HEK293T (cell line): ENCODE measurements at regions not wholly inside any gene's neighbourhood (a gene's known extent, or its start where the extent isn't known, plus 50 kb on each side); places are given as distances from the start of the nearest gene placed in this dataset.

Experiments
- ARNT ChIP-seq: fragments of 450-650 bp; IDR thresholded peaks from 2 replicates; pipeline ENCODE4 v1.6.1; 2017; ENCODE audit warnings: mild to moderate bottlenecking
- BHLHE40 ChIP-seq: fragments of 450-650 bp; IDR thresholded peaks from 2 replicates; pipeline ENCODE4 v1.6.1; 2016; ENCODE audit warnings: mild to moderate bottlenecking, moderate library complexity, borderline replicate concordance
- ELF4 ChIP-seq: fragments of 450-650 bp; IDR thresholded peaks from 2 replicates; pipeline ENCODE4 v1.6.1; 2017; ENCODE audit warnings: antibody characterized with exemption
- FOXA1 ChIP-seq: fragments of 450-650 bp; IDR thresholded peaks from 2 replicates; pipeline ENCODE4 v1.6.1; 2016; ENCODE audit warnings: mild to moderate bottlenecking
- FOXK2 ChIP-seq: fragments of 450-650 bp; IDR thresholded peaks from 2 replicates; pipeline ENCODE4 v1.6.1; 2016; ENCODE audit warnings: mild to moderate bottlenecking
- FOXM1 ChIP-seq: fragments of 450-650 bp; IDR thresholded peaks from 2 replicates; pipeline ENCODE4 v1.6.1; 2017; ENCODE audit warnings: mild to moderate bottlenecking, borderline replicate concordance
- HDGF ChIP-seq: fragments of 450-650 bp; IDR thresholded peaks from 2 replicates; pipeline ENCODE4 v1.6.1; 2017; ENCODE audit warnings: antibody characterized with exemption, borderline replicate concordance
- LEF1 ChIP-seq: fragments of 450-650 bp; IDR thresholded peaks from 2 replicates; pipeline ENCODE4 v1.6.1; 2017; ENCODE audit warnings: mild to moderate bottlenecking, borderline replicate concordance
- NFRKB ChIP-seq: fragments of 450-650 bp; IDR thresholded peaks from 2 replicates; pipeline ENCODE4 v1.6.1; 2016; ENCODE audit warnings: mild to moderate bottlenecking, moderate library complexity
- SP1 ChIP-seq: fragments of 450-650 bp; IDR thresholded peaks from 2 replicates; pipeline ENCODE4 v1.6.1; 2017
- SUZ12 ChIP-seq: fragments of 450-650 bp; IDR thresholded peaks from 2 replicates; pipeline ENCODE4 v1.6.1; 2016; ENCODE audit warnings: mild to moderate bottlenecking
- TARDBP ChIP-seq: fragments of 450-650 bp; IDR thresholded peaks from 2 replicates; pipeline ENCODE4 v1.6.1; 2016
- TF ChIP-seq, protein P1 (sequence below): fragments of 450-650 bp; IDR thresholded peaks from 2 replicates; pipeline ENCODE4 v1.6.1; 2016

DNA sequence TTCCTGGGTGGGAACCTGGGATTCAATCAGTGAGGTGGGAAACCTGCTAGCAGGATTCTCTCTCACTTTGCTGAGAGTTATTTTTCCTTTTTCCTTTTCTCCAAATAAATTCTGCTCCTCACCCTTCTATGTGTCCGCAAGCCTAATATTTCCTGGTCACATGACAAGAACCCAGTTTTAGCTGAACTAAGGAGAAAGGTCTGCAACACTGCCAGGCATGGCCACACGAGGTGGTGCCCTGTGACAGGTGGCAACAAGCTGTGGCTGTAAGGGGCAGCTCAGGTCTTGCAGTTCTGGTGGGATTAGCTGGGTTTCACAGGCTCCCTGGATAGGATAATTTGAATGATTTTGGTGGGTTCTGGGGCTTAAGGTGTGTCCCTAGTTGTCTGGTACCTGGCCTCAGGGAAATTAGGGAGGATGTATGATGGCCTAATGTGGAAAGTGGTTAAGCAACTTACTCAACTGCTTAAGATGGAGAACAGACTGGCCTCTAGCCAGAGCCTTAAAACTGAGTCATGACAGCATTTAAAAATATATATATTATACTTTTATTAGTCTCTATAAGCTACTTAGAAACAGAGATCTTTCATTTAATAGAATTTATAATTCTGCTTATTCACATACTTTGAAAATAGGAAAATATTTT is 215.0 kb downstream of the IL15 start:
- TF ChIP-seq ELF4, result no peak
- no peak for TF ChIP-seq NFRKB
- TF ChIP-seq LEF1, result no peak
- no peak for TF ChIP-seq SUZ12
- no peak for TF ChIP-seq ARNT
- no peak for TF ChIP-seq FOXK2
- TF ChIP-seq FOXA1, result no peak
- TF ChIP-seq SP1, result no peak
- no peak for TF ChIP-seq TARDBP
- no peak for TF ChIP-seq HDGF
- TF ChIP-seq BHLHE40, result no peak
- TF ChIP-seq FOXM1, result no peak
- TF ChIP-seq, protein P1, sequence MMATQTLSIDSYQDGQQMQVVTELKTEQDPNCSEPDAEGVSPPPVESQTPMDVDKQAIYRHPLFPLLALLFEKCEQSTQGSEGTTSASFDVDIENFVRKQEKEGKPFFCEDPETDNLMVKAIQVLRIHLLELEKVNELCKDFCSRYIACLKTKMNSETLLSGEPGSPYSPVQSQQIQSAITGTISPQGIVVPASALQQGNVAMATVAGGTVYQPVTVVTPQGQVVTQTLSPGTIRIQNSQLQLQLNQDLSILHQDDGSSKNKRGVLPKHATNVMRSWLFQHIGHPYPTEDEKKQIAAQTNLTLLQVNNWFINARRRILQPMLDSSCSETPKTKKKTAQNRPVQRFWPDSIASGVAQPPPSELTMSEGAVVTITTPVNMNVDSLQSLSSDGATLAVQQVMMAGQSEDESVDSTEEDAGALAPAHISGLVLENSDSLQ, result no peak
